ENCODE measurements at regions not wholly inside any gene's neighbourhood (a gene's known extent, or its start where the extent isn't known, plus 50 kb on each side); places are given as distances from the start of the nearest gene placed in this dataset.

GRCh38 chr17:34511931-34512330 lies 67.5 kb upstream of the TMEM132E start:
- no peaks in the 10 kb centered on the region for H3K4me1 Mint-ChIP-seq
- H3K4me3 Mint-ChIP-seq, result no peak overlapping the region
- no peaks in the 10 kb centered on the region for H3K36me3 ChIP-seq (replicated peaks in 1 of 2; ENCODE audit: control insufficient read depth in 1 of 2, insufficient read depth in 2 of 2, low read length in 2 of 2)
- no peak overlapping the region for H2AFZ ChIP-seq (ENCODE audit: insufficient read depth, low read depth, low read length, poor library complexity, severe bottlenecking)
- intact Hi-C loops (cut with micrococcal nuclease), result no loop called here
- H4K20me1 ChIP-seq (ENCODE audit: insufficient read depth, low read length), result no peaks in the 10 kb centered on the region
- TF ChIP-seq CTCF (IDR thresholded peaks at IDR 0.05), result no peak
- H3K79me2 ChIP-seq (ENCODE audit: insufficient read depth, low read length), result no peaks in the 10 kb centered on the region
- H3K27ac ChIP-seq (ENCODE audit: low read depth in 1 of 2, low read length in 2 of 2), result no peak overlapping the region
- H3K27me3 ChIP-seq (ENCODE audit: control insufficient read depth in 2 of 2, insufficient read depth in 2 of 2, low read length in 2 of 2), result peaks cover 6 to 16% of the 10 kb centered on the region in 2 donors
- H3K36me3 Mint-ChIP-seq, result no peaks in the 10 kb centered on the region
- DNase-seq, result no peak
- no CpG with 5 or more reads among the region's 3 CpGs for WGBS (ENCODE audit: insufficient coverage)
- H3K27me3 Mint-ChIP-seq (ENCODE audit: low read depth in 3 of 3), result peaks cover 18 to 33% (median 26%) of the 10 kb centered on the region in 3 donors
- H3K4me1 ChIP-seq (ENCODE audit: control insufficient read depth in 1 of 2, insufficient read depth in 2 of 2, low read length in 2 of 2), result no peaks in the 10 kb centered on the region
- no peak overlapping the region for H3K9ac ChIP-seq (ENCODE audit: insufficient read depth, low read length, poor library complexity, severe bottlenecking)
- H3K27ac Mint-ChIP-seq, result no peak overlapping the region
- H3K4me3 ChIP-seq (replicated peaks in 1 of 3; ENCODE audit: low read depth in 2 of 3, low read length in 3 of 3), result no peak overlapping the region
- H3K9me3 ChIP-seq (replicated peaks in 1 of 2; ENCODE audit: control insufficient read depth in 1 of 2, insufficient read depth in 1 of 2, low read length in 2 of 2), result no peaks in the 10 kb centered on the region
- peaks cover 0 to 4% (median 0%) of the 10 kb centered on the region in 7 donors for H3K9me3 Mint-ChIP-seq
- H3K4me2 ChIP-seq (replicated peaks; ENCODE audit: extremely low read depth, low read length, poor library complexity, severe bottlenecking), result no peak overlapping the region

- Histone ChIP-seq H3K4me1 (ENCODE audit: control insufficient read depth in 1 of 2, insufficient read depth in 2 of 2, low read length in 2 of 2) (no peaks in the 10 kb centered on the region), H3K4me2 (replicated peaks; ENCODE audit: extremely low read depth, low read length, poor library complexity, severe bottlenecking) (no peak overlapping the region), H3K27ac (ENCODE audit: low read depth in 1 of 2, low read length in 2 of 2) (no peak overlapping the region), H3K27me3 (ENCODE audit: control insufficient read depth in 2 of 2, insufficient read depth in 2 of 2, low read length in 2 of 2) (peaks cover 11 to 21% of the 10 kb centered on the region in 2 donors), H3K79me2 (ENCODE audit: insufficient read depth, low read length) (no peaks in the 10 kb centered on the region), H3K36me3 (replicated peaks in 1 of 2; ENCODE audit: control insufficient read depth in 1 of 2, insufficient read depth in 2 of 2, low read length in 2 of 2) (no peaks in the 10 kb centered on the region), H4K20me1 (ENCODE audit: insufficient read depth, low read length) (no peaks in the 10 kb centered on the region), H3K4me3 (replicated peaks in 1 of 3; ENCODE audit: low read depth in 2 of 3, low read length in 3 of 3) (no peak overlapping the region), H3K9me3 (replicated peaks in 1 of 2; ENCODE audit: control insufficient read depth in 1 of 2, insufficient read depth in 1 of 2, low read length in 2 of 2) (no peaks in the 10 kb centered on the region), H3K9ac (ENCODE audit: insufficient read depth, low read length, poor library complexity, severe bottlenecking) (no peak overlapping the region), H2AFZ (ENCODE audit: insufficient read depth, low read depth, low read length, poor library complexity, severe bottlenecking) (no peak overlapping the region)
- Mint-ChIP-seq H3K27ac (no peak overlapping the region), H3K27me3 (ENCODE audit: low read depth in 3 of 3) (peaks cover 24 to 38% (median 26%) of the 10 kb centered on the region in 3 donors), H3K36me3 (no peaks in the 10 kb centered on the region), H3K4me1 (no peaks in the 10 kb centered on the region), H3K4me3 (no peak overlapping the region), H3K9me3 (peaks cover 0 to 4% (median 0%) of the 10 kb centered on the region in 7 donors)
- TF ChIP-seq CTCF (IDR thresholded peaks at IDR 0.05), result no peak
- 90% methylated on average over 2 of the region's 3 CpGs for WGBS (ENCODE audit: insufficient coverage)
- DNase-seq, result no peak
- intact Hi-C loops (cut with micrococcal nuclease), result no loop called here
These were observed 68.1 kb upstream of the TMEM132E start for GRCh38 chr17:34511265-34511664.

Data from CD14-positive monocyte (primary cell).